GM18505 (cell line): ENCODE measurements at regions not wholly inside any gene's neighbourhood (a gene's known extent, or its start where the extent isn't known, plus 50 kb on each side); places are given as distances from the start of the nearest gene placed in this dataset.

Source experiments
- ATAC-seq: cut with Tn5 transposase; IDR thresholded peaks from one replicate; pipeline ENCODE4 v1.9.1; 2021; ENCODE audit not compliant: unreplicated experiment
- POLR2A ChIP-seq: IDR thresholded peaks from 4 replicates; pipeline ENCODE4 v1.6.1; 2011; ENCODE audit warnings: borderline replicate concordance; ENCODE audit not compliant: insufficient read depth, insufficient read length; ENCODE audit errors: extremely low read depth

GRCh38 chr7:156236936-156237599 lies 403.5 kb upstream of the RNF32 start:
- no peak for ATAC-seq
- no peak for TF ChIP-seq POLR2A

GRCh38 chr7:156236181-156236889 lies 404.2 kb upstream of the RNF32 start:
- ATAC-seq = no peak
- no peak for TF ChIP-seq POLR2A

GRCh38 chr7:156234666-156235494 lies 405.7 kb upstream of the RNF32 start:
- TF ChIP-seq POLR2A = no peak
- no peak for ATAC-seq

GRCh38 chr7:156234192-156234591 lies 406.4 kb upstream of the RNF32 start:
- no peak for ATAC-seq
- TF ChIP-seq POLR2A = no peak

GRCh38 chr7:156232931-156233705 lies 407.5 kb upstream of the RNF32 start:
- TF ChIP-seq POLR2A = no peak
- ATAC-seq = no peak

- no peak for ATAC-seq
- no peak for TF ChIP-seq POLR2A
Measured at GRCh38 chr7:156230576-156230975, 410.0 kb upstream of the RNF32 start.

GRCh38 chr7:156224833-156225225 lies 412.6 kb upstream of the SHH start:
- ATAC-seq = no peak

GRCh38 chr7:156223935-156224832 lies 411.9 kb upstream of the SHH start:
- TF ChIP-seq POLR2A = no peak
- ATAC-seq = no peak

More at GRCh38 chr7:156224833-156225225, 412.6 kb upstream of the SHH start:
- TF ChIP-seq POLR2A = no peak

GRCh38 chr7:156222611-156223010 lies 410.3 kb upstream of the SHH start:
- no peak for TF ChIP-seq POLR2A
- ATAC-seq = no peak

- no peak for ATAC-seq
- no peak for TF ChIP-seq POLR2A
Measured at GRCh38 chr7:156222151-156222550, 409.9 kb upstream of the SHH start.

GRCh38 chr7:156220701-156221100 lies 408.4 kb upstream of the SHH start:
- no peak for ATAC-seq
- TF ChIP-seq POLR2A = no peak

- ATAC-seq = no peak
- TF ChIP-seq POLR2A = no peak
Measured at GRCh38 chr7:156220078-156220605, 407.9 kb upstream of the SHH start.
